ENCODE measurements at regions not wholly inside any gene's neighbourhood (a gene's known extent, or its start where the extent isn't known, plus 50 kb on each side); places are given as distances from the start of the nearest gene placed in this dataset.

DNA sequence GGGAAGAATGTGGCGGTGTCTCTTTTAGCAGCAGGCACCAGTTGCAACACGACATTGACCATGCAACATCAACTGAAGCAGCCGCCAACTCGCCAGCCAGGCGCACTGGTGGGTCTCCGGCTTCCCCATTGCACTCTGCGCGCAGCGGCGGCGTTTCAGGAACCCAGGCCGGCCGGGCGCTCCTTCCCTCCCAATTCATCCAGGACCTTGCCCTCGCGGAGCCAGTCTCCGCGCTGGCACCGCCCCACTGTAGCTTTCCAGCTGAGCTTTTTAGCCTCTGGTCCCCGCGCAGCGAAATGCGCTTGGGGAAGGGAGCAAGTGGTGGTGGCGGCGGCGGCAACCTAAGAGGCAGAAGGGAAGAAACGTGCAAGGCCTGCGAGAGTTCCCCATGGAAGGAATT is 297.9 kb upstream of the RIMS1 start:
- no peaks in the 10 kb centered on the region for H3F3A ChIP-seq (ENCODE audit: control insufficient read depth, insufficient read depth)
- no peak overlapping the region for H3K4me3 ChIP-seq (ENCODE audit: low read length)

DNA sequence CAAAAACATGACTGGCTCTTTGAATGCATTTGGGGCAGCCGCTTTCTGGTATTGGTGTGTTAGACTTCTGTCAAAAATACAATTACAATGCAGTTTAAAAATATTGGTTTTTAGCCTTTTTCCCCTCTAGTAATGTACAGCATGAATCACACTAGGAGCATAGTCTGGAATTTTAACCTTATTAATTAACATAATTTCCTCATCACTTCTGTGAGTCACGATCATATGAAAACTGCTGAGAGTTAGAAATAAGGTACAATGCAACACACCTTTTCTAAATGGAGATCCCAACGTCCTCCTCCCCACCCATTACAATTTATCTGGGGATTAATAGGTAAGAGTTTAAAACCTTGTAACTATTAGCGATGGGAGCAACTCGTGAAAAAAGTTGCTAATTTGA is 297.1 kb upstream of the RIMS1 start:
- Histone ChIP-seq H3K27me3 (ENCODE audit: control insufficient read depth, low read length) (no peaks in the 10 kb centered on the region), H3F3A (ENCODE audit: control insufficient read depth, insufficient read depth) (no peaks in the 10 kb centered on the region), H4K20me1 (ENCODE audit: control insufficient read depth, insufficient read depth, low read depth, low read length) (no peaks in the 10 kb centered on the region), H3K9me2 (replicated peaks; ENCODE audit: control insufficient read depth, low read length) (no peaks in the 10 kb centered on the region), H3K9me3 (ENCODE audit: control insufficient read depth, insufficient read depth, low read length) (no peaks in the 10 kb centered on the region; the same call in 1 of the 2 replicates), H3K27ac (ENCODE audit: low read depth, low read length) (no peak overlapping the region), H3K79me2 (ENCODE audit: control insufficient read depth, low read length) (no peaks in the 10 kb centered on the region), H3K4me1 (ENCODE audit: control insufficient read depth, low read length) (no peaks in the 10 kb centered on the region), H3K36me3 (ENCODE audit: control insufficient read depth, low read length) (no peaks in the 10 kb centered on the region), H3K4me2 (ENCODE audit: low read length) (no peak overlapping the region), H3K4me3 (ENCODE audit: low read length) (no peak overlapping the region)
- TF ChIP-seq EZH2phosphoT487 (IDR thresholded peaks at IDR 0.05; ENCODE audit: borderline replicate concordance, low read length) (no peak), CTCF (IDR thresholded peaks at IDR 0.05; ENCODE audit: low read depth, low read length, poor library complexity, severe bottlenecking) (no peak)

More for the DNA sequence above, 297.9 kb upstream of the RIMS1 start:
- TF ChIP-seq CTCF (IDR thresholded peaks at IDR 0.05; ENCODE audit: low read depth, low read length, poor library complexity, severe bottlenecking) = no peak
- no peak for TF ChIP-seq EZH2phosphoT487 (IDR thresholded peaks at IDR 0.05; ENCODE audit: borderline replicate concordance, low read length)
- H3K9me3 ChIP-seq (ENCODE audit: control insufficient read depth, insufficient read depth, low read length) = no peaks in the 10 kb centered on the region; the same call in 1 of the 2 replicates
- no peaks in the 10 kb centered on the region for H3K9me2 ChIP-seq (replicated peaks; ENCODE audit: control insufficient read depth, low read length)
- no peaks in the 10 kb centered on the region for H3K36me3 ChIP-seq (ENCODE audit: control insufficient read depth, low read length)
- H3K27ac ChIP-seq (ENCODE audit: low read depth, low read length) = no peak overlapping the region
- H3K4me1 ChIP-seq (ENCODE audit: control insufficient read depth, low read length) = no peaks in the 10 kb centered on the region
- H3K27me3 ChIP-seq (ENCODE audit: control insufficient read depth, low read length) = no peaks in the 10 kb centered on the region
- no peaks in the 10 kb centered on the region for H3K79me2 ChIP-seq (ENCODE audit: control insufficient read depth, low read length)
- H4K20me1 ChIP-seq (ENCODE audit: control insufficient read depth, insufficient read depth, low read depth, low read length) = no peaks in the 10 kb centered on the region
- H3K4me2 ChIP-seq (ENCODE audit: low read length) = no peak overlapping the region

DNA sequence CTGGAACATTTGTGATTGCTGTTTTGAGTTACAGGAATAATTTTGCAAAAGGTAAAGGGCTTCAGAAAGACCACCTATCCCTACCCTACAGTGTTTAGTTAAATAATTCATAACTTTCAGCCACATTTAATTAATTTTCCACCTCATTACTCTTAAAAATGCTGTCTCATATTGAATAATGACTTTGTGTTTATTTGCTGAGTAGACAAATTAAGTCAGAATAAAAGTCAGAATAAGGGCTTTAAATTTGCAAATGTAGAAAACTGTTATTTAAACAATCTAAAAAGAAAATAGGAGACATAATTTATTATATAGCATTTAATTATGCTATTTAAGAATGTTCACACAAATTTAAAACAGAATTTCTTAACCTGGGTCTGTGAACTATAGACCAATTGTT is 293.7 kb upstream of the RIMS1 start:
- no peak for TF ChIP-seq EZH2phosphoT487 (IDR thresholded peaks at IDR 0.05; ENCODE audit: borderline replicate concordance, low read length)
- Histone ChIP-seq H3K36me3 (ENCODE audit: control insufficient read depth, low read length) (no peaks in the 10 kb centered on the region), H3K27me3 (ENCODE audit: control insufficient read depth, low read length) (peaks cover 3% of the 10 kb centered on the region; the same call in 1 of the 2 replicates), H3K4me2 (ENCODE audit: low read length) (no peak overlapping the region), H3F3A (ENCODE audit: control insufficient read depth, insufficient read depth) (no peaks in the 10 kb centered on the region), H3K4me3 (ENCODE audit: low read length) (no peak overlapping the region), H3K27ac (ENCODE audit: low read depth, low read length) (no peak overlapping the region), H3K9me3 (ENCODE audit: control insufficient read depth, insufficient read depth, low read length) (no peaks in the 10 kb centered on the region), H3K4me1 (ENCODE audit: control insufficient read depth, low read length) (no peaks in the 10 kb centered on the region), H3K9me2 (replicated peaks; ENCODE audit: control insufficient read depth, low read length) (no peaks in the 10 kb centered on the region), H4K20me1 (ENCODE audit: control insufficient read depth, insufficient read depth, low read depth, low read length) (no peaks in the 10 kb centered on the region), H3K79me2 (ENCODE audit: control insufficient read depth, low read length) (no peaks in the 10 kb centered on the region)

- no peak for TF ChIP-seq EZH2phosphoT487 (IDR thresholded peaks at IDR 0.05; ENCODE audit: borderline replicate concordance, low read length)
- TF ChIP-seq CTCF (IDR thresholded peaks at IDR 0.05; ENCODE audit: low read depth, low read length, poor library complexity, severe bottlenecking) = no peak
These were observed 287.0 kb upstream of the RIMS1 start for GRCh38 chr6:71599359-71599758.

More at GRCh38 chr6:71599359-71599758, 287.0 kb upstream of the RIMS1 start:
- no peaks in the 10 kb centered on the region for H3K36me3 ChIP-seq (ENCODE audit: control insufficient read depth, low read length)
- no peaks in the 10 kb centered on the region; the same call in 1 of the 2 replicates for H3K9me2 ChIP-seq (replicated peaks; ENCODE audit: control insufficient read depth, low read length)
- no peaks in the 10 kb centered on the region for H3F3A ChIP-seq (ENCODE audit: control insufficient read depth, insufficient read depth)
- H3K79me2 ChIP-seq (ENCODE audit: control insufficient read depth, low read length) = no peaks in the 10 kb centered on the region
- H3K27ac ChIP-seq (ENCODE audit: low read depth, low read length) = no peak overlapping the region
- no peaks in the 10 kb centered on the region for H3K4me1 ChIP-seq (ENCODE audit: control insufficient read depth, low read length)
- H3K9me3 ChIP-seq (ENCODE audit: control insufficient read depth, insufficient read depth, low read length) = no peaks in the 10 kb centered on the region
- H3K27me3 ChIP-seq (ENCODE audit: control insufficient read depth, low read length) = peaks cover 3% of the 10 kb centered on the region; the same call in 1 of the 2 replicates
- H3K4me2 ChIP-seq (ENCODE audit: low read length) = no peak overlapping the region
- H3K4me3 ChIP-seq (ENCODE audit: low read length) = no peak overlapping the region
- no peaks in the 10 kb centered on the region for H4K20me1 ChIP-seq (ENCODE audit: control insufficient read depth, insufficient read depth, low read depth, low read length)

All from DOHH2 (cell line).